H1 (cell line): ENCODE measurements at regions not wholly inside any gene's neighbourhood (a gene's known extent, or its start where the extent isn't known, plus 50 kb on each side); places are given as distances from the start of the nearest gene placed in this dataset.

ENCODE experiments used
- CTCF ChIA-PET: fragments of 300-600 bp; sonication (Branson Sonifier 250); formaldehyde crosslinking; loops from one replicate; lab custom pipeline; 2021; ENCODE audit not compliant: partially characterized antibody; lab: Charles Lee
- POLR2A ChIA-PET: fragments of 300-600 bp; sonication (Branson Sonifier 250); formaldehyde crosslinking; loops from one replicate; lab custom pipeline; 2021; ENCODE audit warnings: inconsistent platforms; ENCODE audit not compliant: partially characterized antibody; lab: Charles Lee
- DNase-seq, 2 experiments: peaks; one replicate each; pipeline versions ENCODE4 v3.0.0 to v3.0.0-alpha.2; 2010 to 2022; ENCODE audit warnings: low spot score in 2 of 2, low read depth in 1 of 2, mixed read lengths in 1 of 2
- FAIRE-seq: peaks from 2 replicates; lab custom pipeline; 2011; peaks lifted over from hg19 to GRCh38; lab: Jason Lieb, UNC
- H2AFZ ChIP-seq: 2 replicates; pipeline ENCODE4 v1.8.1; 2012; ENCODE audit warnings: low read length, inconsistent platforms
- H2AK5ac ChIP-seq: 2 replicates; pipeline ENCODE4 v1.6.1; 2013; ENCODE audit warnings: low read depth, low read length
- H2BK120ac ChIP-seq: replicated peaks from 2 replicates; pipeline ENCODE3; 2013; ENCODE audit warnings: low read depth, low read length, inconsistent platforms
- H2BK12ac ChIP-seq: 2 replicates; pipeline ENCODE4 v1.6.1; 2013; ENCODE audit warnings: low read depth, low read length
- H2BK15ac ChIP-seq: 2 replicates; pipeline ENCODE4 v1.6.1; 2013; ENCODE audit warnings: low read length
- H2BK20ac ChIP-seq: 2 replicates; pipeline ENCODE4 v1.6.1; 2013; ENCODE audit warnings: low read length
- H2BK5ac ChIP-seq: 2 replicates; pipeline ENCODE4 v1.6.1; 2013; ENCODE audit warnings: low read depth, low read length
- H3K14ac ChIP-seq: 2 replicates; pipeline ENCODE4 v1.6.1; 2013; ENCODE audit warnings: inconsistent platforms; ENCODE audit not compliant: insufficient read length
- H3K18ac ChIP-seq: 2 replicates; pipeline ENCODE4 v1.6.1; 2013; ENCODE audit warnings: low read length; ENCODE audit errors: extremely low read depth
- H3K23ac ChIP-seq: 2 replicates; pipeline ENCODE4 v1.6.1; 2013; ENCODE audit warnings: inconsistent platforms; ENCODE audit not compliant: insufficient read length
- H3K23me2 ChIP-seq: 2 replicates; pipeline ENCODE4 v1.6.1; 2013; ENCODE audit warnings: low read depth, low read length
- H3K27ac ChIP-seq: 2 replicates; pipeline ENCODE4 v1.6.1; 2011; ENCODE audit warnings: low read depth, low read length, inconsistent platforms
- H3K27me3 ChIP-seq, 4 experiments: replicated peaks in 1 of 4; 1 replicate in 1 of 4; 2 replicates in 3 of 4; pipeline versions ENCODE4 v1.6.1 to v1.8.1; 2011 to 2013; ENCODE audit warnings: low read length in 3 of 4, mild to moderate bottlenecking in 3 of 4, inconsistent platforms in 2 of 4, mixed read lengths in 2 of 4, moderate library complexity in 1 of 4; ENCODE audit not compliant: control insufficient read depth in 3 of 4, insufficient read depth in 3 of 4; ENCODE audit errors: extremely low read depth in 1 of 4
- H3K36me3 ChIP-seq, 4 experiments: 2 replicates each; pipeline versions ENCODE4 v1.6.1 to v1.8.1; 2011 to 2013; ENCODE audit warnings: mild to moderate bottlenecking in 4 of 4, low read length in 3 of 4, moderate library complexity in 2 of 4, control low read depth in 1 of 4, inconsistent platforms in 1 of 4; ENCODE audit not compliant: insufficient read depth in 4 of 4, control insufficient read depth in 2 of 4
- H3K4ac ChIP-seq: replicated peaks from 2 replicates; pipeline ENCODE3; 2013; ENCODE audit warnings: low read length, low read depth, mixed read lengths, inconsistent platforms; ENCODE audit not compliant: insufficient read length
- H3K4me1 ChIP-seq, 4 experiments: replicated peaks in 1 of 4; 1 replicate in 1 of 4; 2 replicates in 3 of 4; pipeline versions ENCODE4 v1.6.1 to v1.8.1; 2011 to 2013; ENCODE audit warnings: low read length in 3 of 4, inconsistent platforms in 2 of 4, mixed read lengths in 1 of 4; ENCODE audit not compliant: insufficient read depth in 4 of 4, control insufficient read depth in 3 of 4
- H3K4me2 ChIP-seq, 2 experiments: 2 replicates each; pipeline versions ENCODE4 v1.6.1 to v1.8.1; 2011 to 2013; ENCODE audit warnings: low read depth in 2 of 2, low read length in 2 of 2, control low read depth in 1 of 2, inconsistent platforms in 1 of 2, mild to moderate bottlenecking in 1 of 2; ENCODE audit not compliant: insufficient read depth in 1 of 2
- H3K4me3 ChIP-seq, 4 experiments: fragments of 200-600, 300-600 bp in 1 of 4; sonication (generic), shearing (Covaris generic), sonication (Bioruptor Twin) in 1 of 4; 2 replicates each; pipeline versions ENCODE4 v1.5.1 to v1.8.1; 2011 to 2016; ENCODE audit warnings: low read length in 4 of 4, low read depth in 3 of 4, control low read depth in 2 of 4, inconsistent platforms in 2 of 4, mild to moderate bottlenecking in 2 of 4, mixed read lengths in 1 of 4, moderate library complexity in 1 of 4; ENCODE audit not compliant: insufficient read depth in 2 of 4; ENCODE audit errors: extremely low read depth in 1 of 4
- H3K56ac ChIP-seq: replicated peaks from 2 replicates; pipeline ENCODE3; 2013; ENCODE audit warnings: low read depth, mild to moderate bottlenecking, mixed read lengths, low read length, inconsistent platforms; ENCODE audit not compliant: insufficient read length
- H3K79me1 ChIP-seq: 2 replicates; pipeline ENCODE4 v1.6.1; 2013; ENCODE audit warnings: low read depth, low read length, control low read depth
- H3K79me2 ChIP-seq, 2 experiments: 2 replicates each; pipeline versions ENCODE4 v1.6.1 to v1.8.1; 2012 to 2013; ENCODE audit warnings: low read length in 2 of 2, mild to moderate bottlenecking in 2 of 2, inconsistent platforms in 1 of 2; ENCODE audit not compliant: insufficient read depth in 2 of 2, control insufficient read depth in 1 of 2
- H3K9ac ChIP-seq, 4 experiments: replicated peaks in 1 of 4; 1 replicate in 1 of 4; 2 replicates in 3 of 4; pipeline versions ENCODE4 v1.6.1 to v1.8.1; 2011 to 2013; ENCODE audit warnings: low read depth in 3 of 4, low read length in 3 of 4, control low read depth in 2 of 4, mild to moderate bottlenecking in 2 of 4, moderate library complexity in 2 of 4, inconsistent platforms in 1 of 4; ENCODE audit errors: extremely low read depth in 1 of 4
- H3K9me3 ChIP-seq, 2 experiments: 2 replicates each; pipeline versions ENCODE4 v1.6.1 to v1.8.1; 2012 to 2013; ENCODE audit warnings: mild to moderate bottlenecking in 2 of 2, moderate library complexity in 2 of 2, control low read depth in 1 of 2, inconsistent platforms in 1 of 2, low read depth in 1 of 2, low read length in 1 of 2, mixed read lengths in 1 of 2; ENCODE audit not compliant: insufficient read depth in 2 of 2
- H4K20me1 ChIP-seq, 2 experiments: replicated peaks in 1 of 2; 2 replicates each; pipeline versions ENCODE3 to v1.8.1; 2011 to 2013; ENCODE audit warnings: inconsistent platforms in 2 of 2, low read length in 2 of 2, mild to moderate bottlenecking in 1 of 2; ENCODE audit not compliant: insufficient read depth in 2 of 2, control insufficient read depth in 1 of 2
- H4K5ac ChIP-seq: 2 replicates; pipeline ENCODE4 v1.6.1; 2013; ENCODE audit warnings: low read length, low read depth, mixed read lengths, inconsistent platforms; ENCODE audit not compliant: insufficient read length
- H4K8ac ChIP-seq: 2 replicates; pipeline ENCODE4 v1.8.0; 2013; ENCODE audit warnings: mild to moderate bottlenecking, moderate library complexity, low read length, inconsistent platforms; ENCODE audit not compliant: insufficient read depth; ENCODE audit errors: extremely low read depth
- H4K91ac ChIP-seq: replicated peaks from 2 replicates; pipeline ENCODE3; 2013; ENCODE audit warnings: low read length, mixed read lengths, inconsistent platforms; ENCODE audit not compliant: insufficient read length
- CTBP2 ChIP-seq: IDR thresholded peaks from 2 replicates; pipeline ENCODE4 v1.7.0; 2011; ENCODE audit warnings: borderline replicate concordance, mild to moderate bottlenecking, moderate library complexity, mixed read lengths, low read length; ENCODE audit not compliant: insufficient read depth, insufficient read length
- EGR1 ChIP-seq: IDR thresholded peaks from 2 replicates; pipeline ENCODE4 v1.6.1; 2011; ENCODE audit warnings: low read depth, low read length, borderline replicate concordance
- KDM1A ChIP-seq: fragments of 200-600, 300-600 bp; sonication (generic); IDR thresholded peaks from 2 replicates; pipeline ENCODE4 v1.7.1; 2016; ENCODE audit warnings: mild to moderate bottlenecking, low read length, borderline replicate concordance
- POLR2A ChIP-seq, 2 experiments: IDR thresholded peaks; 1 replicate in 1 of 2; 2 replicates in 1 of 2; pipeline ENCODE4 v1.6.1; 2011; ENCODE audit warnings: low read depth in 2 of 2, low read length in 2 of 2, mild to moderate bottlenecking in 2 of 2; ENCODE audit errors: control extremely low read depth in 1 of 2
- WGBS, 2 experiments: shearing (Covaris generic) in 1 of 2; methylation state at CpG; one replicate each; pipeline versions ENCODE4 v1.1.6 to v1.1.7; 2013 to 2015; ENCODE audit warnings: low lambda C conversion rate in 2 of 2, mixed read lengths in 2 of 2, inconsistent platforms in 1 of 2, low coverage in 1 of 2, missing lambda C conversion rate in 1 of 2; ENCODE audit not compliant: insufficient replicate concordance in 2 of 2, insufficient coverage in 1 of 2, insufficient read length in 1 of 2; ENCODE audit errors: extremely low coverage in 1 of 2, missing lambda C conversion rate in 1 of 2; 5-methylcytosine and 5-hydroxymethylcytosine counted together

DNA sequence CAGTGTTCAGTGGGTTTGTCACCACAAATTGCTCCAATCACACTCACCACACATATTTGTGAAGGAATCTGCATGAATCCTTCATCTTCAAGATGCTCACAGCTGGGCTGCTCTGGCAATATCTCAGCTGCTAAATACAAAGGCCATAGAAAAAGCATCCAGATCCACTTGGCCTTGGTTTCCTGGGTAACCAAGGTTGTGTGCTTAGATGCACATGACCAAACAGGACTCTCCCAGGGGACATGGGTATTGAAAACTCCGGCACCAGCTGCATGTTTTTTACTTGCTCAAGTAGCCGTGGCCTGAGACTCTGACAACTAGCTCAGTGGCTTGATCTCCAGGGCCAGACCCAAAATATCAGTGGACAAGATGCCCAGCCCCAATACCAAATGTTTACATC lies 131.3 kb downstream of the CBLN1 start:
- Histone ChIP-seq H3K56ac (no peak overlapping the region), H3K4me1 (no peaks in the 10 kb centered on the region; a peak in 1 of 7 replicates), H2BK120ac (no peak overlapping the region), H3K9ac (no peak overlapping the region), H2BK5ac (no peak overlapping the region), H3K23me2 (no peaks in the 10 kb centered on the region), H3K79me1 (no peaks in the 10 kb centered on the region), H3K79me2 (no peaks in the 10 kb centered on the region), H3K4me2 (no peak overlapping the region), H3K18ac (no peak overlapping the region), H3K4me3 (no peak overlapping the region), H3K4ac (no peak overlapping the region), H3K23ac (no peak overlapping the region), H2BK12ac (no peak overlapping the region), H3K9me3 (no peaks in the 10 kb centered on the region), H4K8ac (no peak overlapping the region), H3K27ac (no peak overlapping the region), H4K20me1 (no peaks in the 10 kb centered on the region), H2BK20ac (no peak overlapping the region), H2BK15ac (no peak overlapping the region), H2AK5ac (no peak overlapping the region), H4K5ac (no peak overlapping the region), H2AFZ (no peak overlapping the region), H3K27me3 (no peaks in the 10 kb centered on the region; a peak in 1 of 7 replicates), H4K91ac (no peak overlapping the region), H3K36me3 (no peaks in the 10 kb centered on the region), H3K14ac (no peak overlapping the region)
- 92% methylated on average over 2 of the region's 2 CpGs; no CpG with 5 or more reads in 1 of the 2 experiments for WGBS, 2 experiments
- DNase-seq = no peak
- FAIRE-seq = no peak
- TF ChIP-seq EGR1 = no peak
- no peak for TF ChIP-seq KDM1A
- no peak for TF ChIP-seq POLR2A (IDR thresholded peaks at IDR 0.05; ENCODE audit: control extremely low read depth in 1 of 2, low read depth in 2 of 2, low read length in 2 of 2)
- no peak for TF ChIP-seq CTBP2
- ChIA-PET POLR2A (no interaction called here), CTCF (no interaction called here)
